Keratinocyte (primary cell): ENCODE measurements at regions not wholly inside any gene's neighbourhood (a gene's known extent, or its start where the extent isn't known, plus 50 kb on each side); places are given as distances from the start of the nearest gene placed in this dataset.

ENCODE experiments used
- DNase-seq: peaks from one replicate; pipeline ENCODE4 v3.0.0-alpha.2; 2011; ENCODE audit warnings: low read depth, missing footprints, low spot score
- FAIRE-seq: peaks from 2 replicates; lab custom pipeline; 2011; peaks lifted over from hg19 to GRCh38; lab: Jason Lieb, UNC
- H2AFZ ChIP-seq: 2 replicates; pipeline ENCODE4 v1.6.0; 2012; ENCODE audit warnings: low read length, control low read depth, inconsistent platforms; ENCODE audit not compliant: control insufficient read depth
- H3K27ac ChIP-seq: 2 replicates; pipeline ENCODE4 v1.5.1; 2011; ENCODE audit warnings: low read length; ENCODE audit not compliant: control insufficient read depth, insufficient read depth
- H3K27me3 ChIP-seq: 3 replicates; pipeline ENCODE4 v1.6.0; 2011; ENCODE audit warnings: low read length; ENCODE audit not compliant: control insufficient read depth, insufficient read depth; ENCODE audit errors: extremely low read depth
- H3K36me3 ChIP-seq, 2 experiments: 2 replicates in 1 of 2; 3 replicates in 1 of 2; pipeline ENCODE4 v1.5.1; 2011; ENCODE audit warnings: low read length in 2 of 2, mild to moderate bottlenecking in 1 of 2; ENCODE audit not compliant: control insufficient read depth in 2 of 2, insufficient read depth in 2 of 2; ENCODE audit errors: extremely low read depth in 1 of 2
- H3K4me1 ChIP-seq: 3 replicates; pipeline ENCODE4 v1.5.1; 2011; ENCODE audit warnings: low read length; ENCODE audit not compliant: control insufficient read depth, insufficient read depth; ENCODE audit errors: extremely low read depth
- H3K4me2 ChIP-seq: 3 replicates; pipeline ENCODE4 v1.6.0; 2011; ENCODE audit warnings: low read depth, low read length; ENCODE audit not compliant: control insufficient read depth, insufficient read depth; ENCODE audit errors: extremely low read depth
- H3K4me3 ChIP-seq, 3 experiments: fragments of 200-600 bp in 1 of 3; sonication (generic) in 1 of 3; 2 replicates in 2 of 3; 3 replicates in 1 of 3; pipeline ENCODE4 v1.5.1; 2011 to 2016; ENCODE audit warnings: low read length in 3 of 3, mild to moderate bottlenecking in 3 of 3, control low read depth in 2 of 3, inconsistent platforms in 1 of 3, low read depth in 1 of 3, mixed read lengths in 1 of 3, mixed run types in 1 of 3, moderate library complexity in 1 of 3; ENCODE audit not compliant: control insufficient read depth in 2 of 3, insufficient read depth in 2 of 3; ENCODE audit errors: extremely low read depth in 1 of 3
- H3K79me2 ChIP-seq: 2 replicates; pipeline ENCODE4 v1.6.0; 2012; ENCODE audit warnings: low read length; ENCODE audit not compliant: control insufficient read depth, insufficient read depth
- H3K9ac ChIP-seq: 3 replicates; pipeline ENCODE4 v1.6.0; 2011; ENCODE audit warnings: low read length; ENCODE audit not compliant: control insufficient read depth, insufficient read depth; ENCODE audit errors: extremely low read depth
- H3K9me1 ChIP-seq: 3 replicates; pipeline ENCODE4 v1.6.0; 2011; ENCODE audit warnings: low read length; ENCODE audit not compliant: control insufficient read depth, insufficient read depth; ENCODE audit errors: extremely low read depth
- H3K9me3 ChIP-seq: 2 replicates; pipeline ENCODE4 v1.5.1; 2012; ENCODE audit warnings: low read depth, low read length; ENCODE audit not compliant: control insufficient read depth
- H4K20me1 ChIP-seq: 3 replicates; pipeline ENCODE4 v1.6.0; 2011; ENCODE audit warnings: low read length; ENCODE audit not compliant: control insufficient read depth, insufficient read depth; ENCODE audit errors: extremely low read depth
- CTCF ChIP-seq, 3 experiments: IDR thresholded peaks in 1 of 3; conservative IDR thresholded peaks in 1 of 3; optimal IDR thresholded peaks in 1 of 3; 2 replicates in 2 of 3; 3 replicates in 1 of 3; pipeline versions ENCODE3 to v1.5.1; 2011; ENCODE audit warnings: low read length in 3 of 3, mild to moderate bottlenecking in 3 of 3, moderate library complexity in 2 of 3, control low read depth in 1 of 3, inconsistent platforms in 1 of 3; ENCODE audit not compliant: insufficient read depth in 2 of 3; ENCODE audit errors: extremely low read depth in 1 of 3
- EZH2 ChIP-seq: IDR thresholded peaks from one replicate; pipeline ENCODE4 v1.6.1; 2012; ENCODE audit warnings: inconsistent platforms, mild to moderate bottlenecking, low read length, moderate library complexity
- dilution Hi-C: fragments of 300-500 bp; cut with MboI; formaldehyde crosslinking; loops from one replicate; pipeline ENCODE4 v1.7.0; 2020; ENCODE audit warnings: low sequenced_read_pairs; ENCODE audit not compliant: extremely low pct_ligation_motif_present

- Histone ChIP-seq H3K4me2 (no peak overlapping the region), H3K27me3 (no peaks in the 10 kb centered on the region), H4K20me1 (no peaks in the 10 kb centered on the region), H3K36me3 (no peaks in the 10 kb centered on the region), H3K9ac (no peak overlapping the region), H3K4me3 (no peak overlapping the region), H3K4me1 (no peaks in the 10 kb centered on the region), H2AFZ (no peak overlapping the region), H3K27ac (no peak overlapping the region), H3K79me2 (no peaks in the 10 kb centered on the region), H3K9me3 (peaks cover 6% of the 10 kb centered on the region), H3K9me1 (no peaks in the 10 kb centered on the region)
- dilution Hi-C loops: no loop called here
- FAIRE-seq (no peak), DNase-seq (no peak)
- TF ChIP-seq EZH2 (no peak), CTCF (optimal IDR thresholded peaks at IDR 0.05 in 1 of 3, IDR thresholded peaks at IDR 0.05 in 1 of 3, conservative IDR thresholded peaks at IDR 0.05 in 1 of 3; ENCODE audit: extremely low read depth in 1 of 3, insufficient read depth in 2 of 3, low read length in 3 of 3) (no peak)
Observed at GRCh38 chr6:165737396-165737795, 74.4 kb upstream of the PDE10A start.

GRCh38 chr6:165735065-165735464 lies 72.0 kb upstream of the PDE10A start:
- Histone ChIP-seq H3K27ac (no peak overlapping the region), H3K9me3 (peaks cover 6% of the 10 kb centered on the region), H3K36me3 (no peaks in the 10 kb centered on the region), H3K79me2 (no peaks in the 10 kb centered on the region), H3K27me3 (no peaks in the 10 kb centered on the region), H3K9me1 (no peaks in the 10 kb centered on the region), H3K9ac (no peak overlapping the region), H3K4me1 (no peaks in the 10 kb centered on the region), H3K4me2 (no peak overlapping the region), H2AFZ (no peak overlapping the region), H4K20me1 (no peaks in the 10 kb centered on the region), H3K4me3 (no peak overlapping the region)
- dilution Hi-C loops: no loop called here
- no peak for DNase-seq
- no peak for FAIRE-seq
- TF ChIP-seq EZH2 (no peak), CTCF (optimal IDR thresholded peaks at IDR 0.05 in 1 of 3, IDR thresholded peaks at IDR 0.05 in 1 of 3, conservative IDR thresholded peaks at IDR 0.05 in 1 of 3; ENCODE audit: extremely low read depth in 1 of 3, insufficient read depth in 2 of 3, low read length in 3 of 3) (no peak)
